KMS-11 (cell line): ENCODE measurements at regions not wholly inside any gene's neighbourhood (a gene's known extent, or its start where the extent isn't known, plus 50 kb on each side); places are given as distances from the start of the nearest gene placed in this dataset.

Source experiments
- H2AFZ ChIP-seq: fragments of 200-600 bp; sonication (generic); 2 replicates; pipeline ENCODE4 v1.6.1; 2016; ENCODE audit warnings: antibody characterized with exemption, mixed run types, low read depth
- H3K27ac ChIP-seq: fragments of 200-600 bp; sonication (generic); 2 replicates; pipeline ENCODE4 v1.6.1; 2016; ENCODE audit warnings: mild to moderate bottlenecking, mixed run types
- H3K27me3 ChIP-seq: fragments of 200-600 bp; sonication (generic); 2 replicates; pipeline ENCODE4 v1.6.1; 2017; ENCODE audit warnings: mild to moderate bottlenecking, low read depth, mixed run types, moderate library complexity; ENCODE audit not compliant: insufficient read depth
- H3K36me3 ChIP-seq: fragments of 200-600 bp; sonication (generic); 2 replicates; pipeline ENCODE4 v1.6.1; 2017; ENCODE audit warnings: mild to moderate bottlenecking, mixed run types; ENCODE audit not compliant: insufficient read depth
- H3K4me1 ChIP-seq: fragments of 200-600 bp; sonication (generic); 2 replicates; pipeline ENCODE4 v1.6.1; 2016; ENCODE audit warnings: mild to moderate bottlenecking, low read depth, mixed run types; ENCODE audit not compliant: poor library complexity, severe bottlenecking
- H3K4me2 ChIP-seq: fragments of 200-600 bp; sonication (generic); 2 replicates; pipeline ENCODE4 v1.7.0; 2016; ENCODE audit warnings: mild to moderate bottlenecking, mixed run types
- H3K4me3 ChIP-seq: fragments of 200-600 bp; sonication (generic); IDR thresholded peaks from 2 replicates; pipeline ENCODE4 v1.6.1; 2017; ENCODE audit warnings: low read depth, low read length, mixed read lengths; ENCODE audit not compliant: insufficient read depth
- H3K79me2 ChIP-seq: fragments of 200-600 bp; sonication (generic); 2 replicates; pipeline ENCODE4 v1.6.1; 2016; ENCODE audit warnings: low read depth, mixed run types; ENCODE audit not compliant: insufficient read depth
- H3K9ac ChIP-seq: fragments of 200-600 bp; sonication (generic); 2 replicates; pipeline ENCODE4 v1.6.1; 2016; ENCODE audit warnings: mild to moderate bottlenecking, mixed run types
- H4K20me1 ChIP-seq: fragments of 200-600 bp; sonication (generic); 2 replicates; pipeline ENCODE4 v1.6.1; 2016; ENCODE audit warnings: mild to moderate bottlenecking, mixed run types; ENCODE audit not compliant: insufficient read depth
- TF ChIP-seq, protein P1 (sequence below): fragments of 200-600 bp; sonication (generic); conservative IDR thresholded peaks from 2 replicates; pipeline ENCODE4 v1.6.1; 2017; ENCODE audit warnings: low read depth, mild to moderate bottlenecking, antibody characterized with exemption, low read length, moderate library complexity, mixed read lengths

DNA sequence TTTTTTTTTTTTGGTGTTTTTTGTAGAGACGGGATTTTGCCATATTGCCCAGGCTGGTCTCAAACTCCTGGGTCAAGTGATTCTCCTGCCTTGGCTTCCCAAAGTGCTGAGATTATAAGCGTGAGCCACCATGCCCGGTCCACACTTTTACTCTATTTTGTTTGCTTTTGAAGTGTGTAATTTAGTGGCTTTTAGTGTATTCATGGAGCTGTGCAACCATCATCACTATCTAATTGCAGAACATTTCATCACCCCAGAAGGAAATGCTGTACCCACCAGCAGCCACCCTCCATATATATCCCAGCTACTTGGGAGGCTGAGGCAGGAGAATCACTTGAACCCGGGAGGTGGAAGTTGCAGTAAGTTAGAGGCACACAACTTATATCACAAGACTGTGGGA lies 136.9 kb upstream of the ERRFI1 start:
- no peak overlapping the region for H3K9ac ChIP-seq
- no peak overlapping the region for H2AFZ ChIP-seq
- no peaks in the 10 kb centered on the region for H3K36me3 ChIP-seq
- no peaks in the 10 kb centered on the region; the same call in 1 of the 2 replicates for H3K27me3 ChIP-seq
- H3K79me2 ChIP-seq: no peaks in the 10 kb centered on the region
- no peaks in the 10 kb centered on the region for H4K20me1 ChIP-seq
- no peak overlapping the region for H3K27ac ChIP-seq
- no peak overlapping the region for H3K4me2 ChIP-seq
- no peak overlapping the region for H3K4me3 ChIP-seq
- peaks cover 20% of the 10 kb centered on the region for H3K4me1 ChIP-seq
- TF ChIP-seq, protein P1, sequence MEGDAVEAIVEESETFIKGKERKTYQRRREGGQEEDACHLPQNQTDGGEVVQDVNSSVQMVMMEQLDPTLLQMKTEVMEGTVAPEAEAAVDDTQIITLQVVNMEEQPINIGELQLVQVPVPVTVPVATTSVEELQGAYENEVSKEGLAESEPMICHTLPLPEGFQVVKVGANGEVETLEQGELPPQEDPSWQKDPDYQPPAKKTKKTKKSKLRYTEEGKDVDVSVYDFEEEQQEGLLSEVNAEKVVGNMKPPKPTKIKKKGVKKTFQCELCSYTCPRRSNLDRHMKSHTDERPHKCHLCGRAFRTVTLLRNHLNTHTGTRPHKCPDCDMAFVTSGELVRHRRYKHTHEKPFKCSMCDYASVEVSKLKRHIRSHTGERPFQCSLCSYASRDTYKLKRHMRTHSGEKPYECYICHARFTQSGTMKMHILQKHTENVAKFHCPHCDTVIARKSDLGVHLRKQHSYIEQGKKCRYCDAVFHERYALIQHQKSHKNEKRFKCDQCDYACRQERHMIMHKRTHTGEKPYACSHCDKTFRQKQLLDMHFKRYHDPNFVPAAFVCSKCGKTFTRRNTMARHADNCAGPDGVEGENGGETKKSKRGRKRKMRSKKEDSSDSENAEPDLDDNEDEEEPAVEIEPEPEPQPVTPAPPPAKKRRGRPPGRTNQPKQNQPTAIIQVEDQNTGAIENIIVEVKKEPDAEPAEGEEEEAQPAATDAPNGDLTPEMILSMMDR: no peak

DNA sequence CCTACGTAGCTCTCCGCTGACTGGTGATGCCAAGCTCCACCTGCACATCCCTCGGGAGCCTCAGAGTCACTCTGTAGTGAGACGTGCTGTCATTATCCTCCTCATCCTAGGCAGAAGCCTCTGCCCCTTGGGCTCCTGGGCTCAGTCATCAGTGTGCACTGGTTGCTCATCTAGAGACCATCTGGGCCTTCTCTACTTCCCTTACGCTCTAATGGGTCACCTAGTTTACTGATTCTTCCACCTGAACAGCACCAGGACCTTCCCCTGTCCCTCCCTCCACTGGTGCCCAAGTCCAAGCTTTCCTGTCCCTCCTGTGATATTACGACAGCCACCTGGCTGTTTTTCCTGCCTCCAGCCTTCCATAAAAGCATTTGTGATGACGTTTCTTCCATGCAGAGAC lies 136.1 kb upstream of the ERRFI1 start:
- Histone ChIP-seq H3K36me3 (no peaks in the 10 kb centered on the region), H3K79me2 (no peaks in the 10 kb centered on the region)

DNA sequence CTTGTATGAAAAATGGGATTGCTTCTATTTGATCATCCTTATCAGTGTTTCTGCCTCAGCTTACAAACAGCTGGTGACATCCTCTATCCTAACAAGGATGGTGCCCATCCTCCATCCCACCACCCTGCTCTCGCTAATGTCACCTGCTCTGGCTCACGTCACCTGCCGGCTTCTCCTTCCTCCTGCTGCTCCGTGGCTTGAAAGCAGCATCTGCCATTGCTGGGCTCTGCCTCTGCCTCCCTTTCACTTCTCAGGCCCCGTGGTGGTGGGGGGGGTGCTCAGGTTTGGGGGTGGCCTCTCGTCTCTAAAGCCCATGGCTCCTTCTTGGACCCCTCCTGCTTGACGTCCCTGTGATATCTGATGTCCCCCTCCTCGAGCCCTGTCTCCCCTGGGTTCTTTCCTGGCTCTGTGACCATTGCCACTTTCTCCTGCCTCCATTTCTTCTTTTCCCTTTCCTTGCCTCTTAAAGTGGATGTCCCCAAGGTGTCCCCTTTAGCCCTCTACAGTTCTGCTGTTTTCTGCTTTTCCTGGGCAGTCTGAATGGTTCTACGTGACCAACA lies 135.5 kb upstream of the ERRFI1 start:
- H3K4me2 ChIP-seq: no peak overlapping the region
- no peak overlapping the region for H3K27ac ChIP-seq
- H3K36me3 ChIP-seq: no peaks in the 10 kb centered on the region
- no peak overlapping the region for H3K9ac ChIP-seq
- no peak overlapping the region for H3K4me3 ChIP-seq
- no peak overlapping the region for H2AFZ ChIP-seq
- no peaks in the 10 kb centered on the region for H3K79me2 ChIP-seq
- peaks cover 9% of the 10 kb centered on the region for H3K4me1 ChIP-seq
- TF ChIP-seq, protein P1: no peak
- H4K20me1 ChIP-seq: no peaks in the 10 kb centered on the region
- H3K27me3 ChIP-seq: no peaks in the 10 kb centered on the region; the same call in 1 of the 2 replicates

More for the DNA sequence above, 136.1 kb upstream of the ERRFI1 start:
- no peak overlapping the region for H3K9ac ChIP-seq
- no peak overlapping the region for H3K4me2 ChIP-seq
- TF ChIP-seq, protein P1: no peak
- no peak overlapping the region for H2AFZ ChIP-seq
- no peak overlapping the region for H3K27ac ChIP-seq
- no peaks in the 10 kb centered on the region; the same call in 1 of the 2 replicates for H3K27me3 ChIP-seq
- no peak overlapping the region for H3K4me3 ChIP-seq
- no peaks in the 10 kb centered on the region for H4K20me1 ChIP-seq
- peaks cover 14% of the 10 kb centered on the region for H3K4me1 ChIP-seq

DNA sequence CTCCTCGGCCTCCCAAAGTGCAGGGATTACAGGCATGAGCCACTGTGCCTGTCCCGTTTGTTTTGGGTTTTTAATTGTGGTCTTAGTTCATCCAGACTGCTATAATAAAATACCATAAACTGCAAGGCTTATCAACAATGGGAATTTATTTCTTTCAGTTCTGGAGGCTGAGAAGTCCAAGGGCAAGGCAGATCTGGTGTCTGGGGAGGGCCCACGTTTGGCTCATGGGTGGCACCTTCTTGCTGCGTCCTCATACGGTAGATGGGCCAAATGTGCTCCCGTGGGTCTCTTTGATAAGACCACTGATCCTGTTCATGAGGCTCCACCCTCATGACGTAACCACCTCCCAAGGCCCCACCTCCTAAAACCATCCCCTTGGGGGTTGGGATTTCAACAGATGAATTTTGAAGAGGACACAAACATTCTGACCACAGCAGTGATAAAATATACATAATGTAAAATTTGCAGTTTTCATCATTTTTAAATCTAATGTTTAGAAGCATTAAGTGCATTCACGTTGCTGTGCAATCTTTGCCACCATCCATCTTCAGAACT lies 133.4 kb upstream of the ERRFI1 start:
- Histone ChIP-seq H3K4me3 (no peak overlapping the region), H2AFZ (no peak overlapping the region), H3K27me3 (no peaks in the 10 kb centered on the region; the same call in 1 of the 2 replicates), H3K27ac (no peak overlapping the region), H3K79me2 (no peaks in the 10 kb centered on the region), H3K4me1 (no peaks in the 10 kb centered on the region), H3K4me2 (no peak overlapping the region), H3K36me3 (no peaks in the 10 kb centered on the region), H3K9ac (no peak overlapping the region), H4K20me1 (no peaks in the 10 kb centered on the region)
- TF ChIP-seq, protein P1: no peak
